T-helper 2 cell treated with Interferon-gamma antibody and Interleukin-4, amounts not matched to agents 5 μg/mL and 100 μg/mL, for 36 hours (primary cell): ENCODE measurements at regions not wholly inside any gene's neighbourhood (a gene's known extent, or its start where the extent isn't known, plus 50 kb on each side); places are given as distances from the start of the nearest gene placed in this dataset.
"Not testable (repeated sequence)": the region's sequence is repeated elsewhere in the genome, so short reads cannot be mapped to it uniquely, and the experiment has no call there.

Source experiments
- DNase-seq: peaks from one replicate; pipeline ENCODE4 v3.0.0; 2021; ENCODE audit warnings: low spot score
- H3K27ac Mint-ChIP-seq: one replicate; pipeline ENCODE4 v1.8.0; 2021; ENCODE audit warnings: mild to moderate bottlenecking, mixed read lengths
- H3K27me3 Mint-ChIP-seq: one replicate; pipeline ENCODE4 v1.8.0; 2021; ENCODE audit warnings: low read depth, mixed read lengths
- H3K36me3 Mint-ChIP-seq: one replicate; pipeline ENCODE4 v1.8.0; 2021; ENCODE audit warnings: low read depth, mixed read lengths
- H3K4me1 Mint-ChIP-seq: one replicate; pipeline ENCODE4 v1.8.0; 2021; ENCODE audit warnings: low read depth, mixed read lengths
- H3K4me3 Mint-ChIP-seq: one replicate; pipeline ENCODE4 v1.8.0; 2022; ENCODE audit warnings: mild to moderate bottlenecking, moderate library complexity, mixed read lengths
- H3K9me3 Mint-ChIP-seq: one replicate; pipeline ENCODE4 v1.8.0; 2021; ENCODE audit warnings: mixed read lengths

DNA sequence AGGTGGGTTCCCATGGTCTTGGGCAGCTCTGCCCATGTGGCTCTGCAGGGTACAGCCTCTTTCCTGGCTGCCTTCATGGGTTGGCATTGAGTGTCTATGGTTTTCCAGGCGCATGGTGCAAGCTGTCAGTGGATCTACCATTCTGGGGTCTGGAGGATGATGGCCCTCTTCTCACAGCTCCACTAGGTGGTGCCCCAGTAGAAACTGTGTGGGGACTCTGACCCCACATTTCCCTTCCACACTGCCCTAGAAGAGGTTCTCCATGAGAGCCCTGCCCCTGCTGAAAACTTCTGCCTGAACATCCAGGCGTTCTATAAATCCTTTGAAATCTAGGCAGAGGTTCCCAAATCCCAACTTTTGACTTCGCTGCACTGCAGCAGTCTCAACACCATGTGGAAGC lies 174.0 kb upstream of the CTNND2 start:
- not testable (repeated sequence) for H3K27me3 Mint-ChIP-seq, H3K36me3 Mint-ChIP-seq, DNase-seq, H3K4me1 Mint-ChIP-seq, H3K27ac Mint-ChIP-seq, H3K4me3 Mint-ChIP-seq
- H3K9me3 Mint-ChIP-seq, result peaks cover 29% of the 10 kb centered on the region

- Mint-ChIP-seq H3K4me3 (no peak overlapping the region), H3K4me1 (no peaks in the 10 kb centered on the region), H3K27me3 (no peaks in the 10 kb centered on the region), H3K27ac (no peak overlapping the region), H3K9me3 (peaks cover 4% of the 10 kb centered on the region), H3K36me3 (no peaks in the 10 kb centered on the region)
- no peak for DNase-seq
Measured at GRCh38 chr5:12073426-12073825, 169.2 kb upstream of the CTNND2 start.

GRCh38 chr5:12072441-12072840 lies 168.2 kb upstream of the CTNND2 start:
- no peaks in the 10 kb centered on the region for H3K4me1 Mint-ChIP-seq

DNA sequence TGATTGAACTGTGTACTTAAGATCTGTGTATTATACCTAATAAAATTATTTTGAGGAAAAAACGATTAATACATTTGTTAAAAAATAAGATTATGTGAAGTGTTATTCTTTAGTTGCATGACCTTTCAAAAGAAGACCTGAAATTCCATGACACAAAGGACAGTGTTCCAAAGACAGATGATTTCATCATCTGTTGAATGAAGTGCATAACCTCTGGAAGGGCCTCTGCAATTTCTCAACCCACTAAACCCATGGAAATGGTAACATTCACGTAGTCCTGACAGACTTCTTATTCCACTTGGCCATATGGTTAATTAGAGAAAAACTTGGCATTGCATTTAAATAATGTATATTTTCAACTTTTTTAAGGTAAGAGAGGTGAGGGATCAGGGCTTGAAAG lies 167.2 kb upstream of the CTNND2 start:
- H3K27me3 Mint-ChIP-seq, result no peaks in the 10 kb centered on the region
- H3K4me1 Mint-ChIP-seq, result no peaks in the 10 kb centered on the region
- H3K27ac Mint-ChIP-seq, result no peak overlapping the region
- H3K9me3 Mint-ChIP-seq, result peaks cover 19% of the 10 kb centered on the region
- H3K4me3 Mint-ChIP-seq, result no peak overlapping the region
- DNase-seq, result no peak
- H3K36me3 Mint-ChIP-seq, result no peaks in the 10 kb centered on the region

More at GRCh38 chr5:12072441-12072840, 168.2 kb upstream of the CTNND2 start:
- Mint-ChIP-seq H3K27ac (no peak overlapping the region), H3K9me3 (peaks cover 14% of the 10 kb centered on the region), H3K4me3 (no peak overlapping the region), H3K27me3 (no peaks in the 10 kb centered on the region), H3K36me3 (no peaks in the 10 kb centered on the region)
- no peak for DNase-seq

GRCh38 chr5:12023614-12024241 lies 119.5 kb upstream of the CTNND2 start:
- H3K9me3 Mint-ChIP-seq, result peaks cover 4% of the 10 kb centered on the region
- no peak for DNase-seq
- no peaks in the 10 kb centered on the region for H3K36me3 Mint-ChIP-seq
- no peaks in the 10 kb centered on the region for H3K4me1 Mint-ChIP-seq
- no peaks in the 10 kb centered on the region for H3K27me3 Mint-ChIP-seq
- no peak overlapping the region for H3K4me3 Mint-ChIP-seq
- H3K27ac Mint-ChIP-seq, result no peak overlapping the region

GRCh38 chr5:12022444-12022843 lies 118.2 kb upstream of the CTNND2 start:
- Mint-ChIP-seq H3K4me1 (no peaks in the 10 kb centered on the region), H3K27ac (no peak overlapping the region), H3K9me3 (no peaks in the 10 kb centered on the region), H3K27me3 (no peaks in the 10 kb centered on the region), H3K36me3 (no peaks in the 10 kb centered on the region), H3K4me3 (no peak overlapping the region)
- DNase-seq, result no peak

DNA sequence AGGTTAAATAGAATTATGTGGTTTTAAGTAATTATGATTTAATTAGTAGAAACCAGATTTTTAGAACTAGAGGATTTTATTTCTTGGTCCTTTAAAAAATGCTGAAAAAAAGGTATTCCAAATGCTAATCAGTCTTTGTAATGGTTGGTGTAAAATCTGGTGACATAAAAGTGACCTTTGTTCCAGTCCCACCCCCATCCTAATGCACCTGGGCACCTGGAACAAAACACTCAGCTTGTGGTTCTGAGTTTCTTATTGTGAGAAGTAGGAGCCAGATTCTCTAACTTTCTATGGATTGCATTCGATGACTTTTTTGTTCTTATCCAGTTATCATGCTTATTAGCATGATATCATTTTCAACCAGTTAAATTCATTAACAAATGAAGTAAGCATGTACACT lies 115.1 kb upstream of the CTNND2 start:
- Mint-ChIP-seq H3K4me3 (no peak overlapping the region), H3K4me1 (no peaks in the 10 kb centered on the region), H3K27ac (no peak overlapping the region), H3K9me3 (peaks cover 3% of the 10 kb centered on the region), H3K36me3 (no peaks in the 10 kb centered on the region), H3K27me3 (no peaks in the 10 kb centered on the region)
- DNase-seq, result no peak

DNA sequence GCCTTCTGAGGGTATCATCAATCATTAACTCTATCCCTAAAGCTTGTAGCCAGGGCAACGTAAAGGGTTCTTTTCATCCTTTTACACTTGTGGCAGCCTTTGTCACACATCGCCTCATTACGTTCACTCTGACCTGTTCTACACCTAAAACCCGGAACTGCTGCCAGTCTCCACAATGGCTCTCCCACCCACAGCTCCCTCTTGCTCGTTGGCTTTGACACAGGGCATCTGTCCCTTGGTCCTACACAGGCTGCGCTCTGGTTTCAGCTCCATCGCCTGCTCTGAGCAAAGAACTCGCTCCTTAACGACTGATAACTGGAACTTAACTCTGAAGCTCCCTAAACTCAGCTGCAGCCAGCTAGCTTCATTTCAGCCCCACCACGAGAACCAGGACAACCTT lies 112.8 kb upstream of the CTNND2 start:
- Mint-ChIP-seq H3K4me3 (no peak overlapping the region), H3K36me3 (no peaks in the 10 kb centered on the region), H3K9me3 (peaks cover 9% of the 10 kb centered on the region), H3K4me1 (no peaks in the 10 kb centered on the region), H3K27me3 (no peaks in the 10 kb centered on the region), H3K27ac (no peak overlapping the region)
- DNase-seq, result no peak

GRCh38 chr5:12016159-12016746 lies 112.0 kb upstream of the CTNND2 start:
- peaks cover 9% of the 10 kb centered on the region for H3K9me3 Mint-ChIP-seq
- no peaks in the 10 kb centered on the region for H3K36me3 Mint-ChIP-seq
- no peak overlapping the region for H3K27ac Mint-ChIP-seq
- no peaks in the 10 kb centered on the region for H3K4me1 Mint-ChIP-seq
- DNase-seq, result no peak
- no peak overlapping the region for H3K4me3 Mint-ChIP-seq
- H3K27me3 Mint-ChIP-seq, result no peaks in the 10 kb centered on the region

DNA sequence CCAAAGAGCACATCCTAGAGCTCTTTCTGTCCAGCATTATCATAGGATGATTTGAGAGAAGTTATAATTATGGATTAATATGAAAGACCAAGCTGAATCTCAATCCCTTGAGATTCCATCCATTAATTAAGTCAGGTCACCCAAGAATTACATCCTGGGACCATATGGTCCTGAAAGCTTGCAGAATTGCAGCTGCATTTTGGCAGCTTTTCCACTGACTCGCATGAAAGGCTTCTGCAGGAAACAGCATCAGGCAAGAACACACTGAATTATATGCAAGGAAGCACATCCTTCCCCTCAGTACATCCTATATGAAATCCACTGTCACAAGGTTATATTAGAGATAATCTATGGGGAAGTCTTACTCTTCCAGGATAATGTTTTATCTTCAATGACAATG lies 109.1 kb upstream of the CTNND2 start:
- H3K27ac Mint-ChIP-seq, result no peak overlapping the region
- no peaks in the 10 kb centered on the region for H3K4me1 Mint-ChIP-seq
- peaks cover 16% of the 10 kb centered on the region for H3K9me3 Mint-ChIP-seq
- H3K4me3 Mint-ChIP-seq, result no peak overlapping the region
- no peaks in the 10 kb centered on the region for H3K27me3 Mint-ChIP-seq
- no peak for DNase-seq
- H3K36me3 Mint-ChIP-seq, result no peaks in the 10 kb centered on the region

- H3K9me3 Mint-ChIP-seq, result peaks cover 13% of the 10 kb centered on the region
Measured at GRCh38 chr5:12003680-12004079, 99.4 kb upstream of the CTNND2 start.

DNA sequence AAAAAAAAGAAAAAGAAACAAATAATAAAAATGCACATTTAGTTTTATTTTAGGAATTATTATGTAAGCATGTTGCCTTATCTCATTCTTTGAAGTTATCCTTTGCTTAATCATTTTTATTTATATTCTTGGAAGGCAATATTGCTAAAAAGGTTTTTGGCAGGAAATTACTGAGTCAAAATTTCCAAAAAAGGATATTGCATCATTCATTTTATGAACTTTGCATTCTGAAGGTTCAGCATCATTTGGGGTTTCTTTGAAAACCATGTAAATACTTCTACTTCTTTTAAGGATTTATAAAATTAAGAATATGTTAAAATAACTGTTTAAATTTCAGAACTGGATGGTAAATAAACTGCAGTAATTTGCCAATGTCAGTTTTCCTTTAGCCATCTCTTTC lies 94.2 kb upstream of the CTNND2 start:
- no peaks in the 10 kb centered on the region for H3K4me1 Mint-ChIP-seq
- DNase-seq, result no peak
- H3K9me3 Mint-ChIP-seq, result peaks cover 20% of the 10 kb centered on the region
- no peak overlapping the region for H3K4me3 Mint-ChIP-seq
- H3K27ac Mint-ChIP-seq, result no peak overlapping the region
- H3K36me3 Mint-ChIP-seq, result no peaks in the 10 kb centered on the region
- no peaks in the 10 kb centered on the region for H3K27me3 Mint-ChIP-seq

More at GRCh38 chr5:12003680-12004079, 99.4 kb upstream of the CTNND2 start:
- no peaks in the 10 kb centered on the region for H3K36me3 Mint-ChIP-seq
- no peak overlapping the region for H3K4me3 Mint-ChIP-seq
- no peak overlapping the region for H3K27ac Mint-ChIP-seq
- DNase-seq, result no peak
- no peaks in the 10 kb centered on the region for H3K4me1 Mint-ChIP-seq
- H3K27me3 Mint-ChIP-seq, result no peaks in the 10 kb centered on the region

GRCh38 chr5:11997942-11998341 lies 93.7 kb upstream of the CTNND2 start:
- Mint-ChIP-seq H3K9me3 (peaks cover 17% of the 10 kb centered on the region), H3K4me1 (no peaks in the 10 kb centered on the region), H3K27me3 (no peaks in the 10 kb centered on the region), H3K27ac (no peak overlapping the region), H3K36me3 (no peaks in the 10 kb centered on the region), H3K4me3 (no peak overlapping the region)
- no peak for DNase-seq

DNA sequence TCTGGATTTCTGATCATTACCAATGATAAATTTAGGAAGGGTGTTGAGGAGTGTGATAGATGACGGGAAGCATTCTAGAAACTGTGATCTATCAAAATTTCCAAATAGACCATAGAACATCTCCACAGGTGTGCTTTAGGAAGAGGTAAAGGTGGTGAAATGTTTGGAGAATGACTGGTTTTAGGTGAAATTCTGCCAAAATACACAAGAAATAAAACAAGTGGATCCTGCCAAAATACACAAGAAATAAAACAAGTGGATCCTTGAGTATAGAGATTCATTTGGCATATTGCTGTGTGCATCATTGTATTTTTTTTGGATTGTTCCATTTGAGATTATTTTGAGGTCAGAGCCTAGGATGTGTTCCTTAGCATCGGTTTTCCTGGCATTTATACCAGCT lies 88.3 kb upstream of the CTNND2 start:
- peaks cover 20% of the 10 kb centered on the region for H3K9me3 Mint-ChIP-seq
- H3K27ac Mint-ChIP-seq, result no peak overlapping the region
- H3K27me3 Mint-ChIP-seq, result no peaks in the 10 kb centered on the region
- no peak overlapping the region for H3K4me3 Mint-ChIP-seq
- H3K36me3 Mint-ChIP-seq, result no peaks in the 10 kb centered on the region
- no peak for DNase-seq
- H3K4me1 Mint-ChIP-seq, result no peaks in the 10 kb centered on the region

DNA sequence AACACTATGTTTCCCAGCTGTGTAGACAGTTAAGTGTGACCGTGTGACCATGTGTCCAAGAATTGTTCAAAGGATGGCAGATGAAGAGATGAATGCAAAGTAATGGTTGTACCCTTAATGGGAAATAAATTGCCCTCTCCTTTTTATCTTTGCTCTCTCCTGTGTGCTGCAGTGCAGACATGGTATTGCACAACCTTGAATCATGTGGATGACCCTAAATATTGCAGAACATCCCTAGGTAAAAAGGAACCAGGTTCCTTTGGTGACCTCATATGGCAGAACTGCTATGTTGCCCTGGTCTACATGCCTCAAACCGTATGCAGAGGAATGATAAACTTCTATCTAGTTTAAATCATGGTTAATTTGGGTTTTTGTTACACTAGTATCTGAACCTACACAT lies 81.7 kb upstream of the CTNND2 start:
- Mint-ChIP-seq H3K4me1 (no peaks in the 10 kb centered on the region), H3K27me3 (no peaks in the 10 kb centered on the region), H3K9me3 (peaks cover 30% of the 10 kb centered on the region), H3K36me3 (no peaks in the 10 kb centered on the region), H3K27ac (no peak overlapping the region), H3K4me3 (no peak overlapping the region)
- DNase-seq, result no peak
